ENCODE measurements at regions not wholly inside any gene's neighbourhood (a gene's known extent, or its start where the extent isn't known, plus 50 kb on each side); places are given as distances from the start of the nearest gene placed in this dataset.

- no peak for DNase-seq (ENCODE audit: low read depth)
- no peak overlapping the region for H3K4me3 ChIP-seq (ENCODE audit: low read depth, low read length)
- TF ChIP-seq CTCF (IDR thresholded peaks at IDR 0.05; ENCODE audit: insufficient read depth, low read length), result no peak
These were observed 940.0 kb upstream of the GRIA3 start for GRCh38 chrX:122244080-122244479.

DNA sequence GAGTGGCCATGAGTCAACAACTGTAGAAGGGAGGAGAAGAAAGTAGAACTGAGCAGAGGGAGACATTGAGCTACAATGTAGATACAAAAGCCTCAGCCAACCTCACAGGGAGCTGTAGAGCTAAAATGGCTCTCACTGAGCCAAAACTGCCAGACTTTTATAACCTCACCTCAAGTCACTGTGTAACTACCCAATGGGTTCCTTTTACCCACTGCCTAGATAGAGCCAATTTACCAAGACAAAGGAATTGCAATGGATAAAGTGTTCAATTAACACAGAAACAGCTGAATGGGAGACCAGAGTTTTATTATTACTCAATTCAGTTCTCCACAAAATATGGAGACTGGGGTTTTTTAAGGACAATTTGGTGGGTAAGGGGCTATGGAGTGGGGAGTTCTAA is 938.9 kb upstream of the GRIA3 start:
- no peak for TF ChIP-seq CTCF (IDR thresholded peaks at IDR 0.05; ENCODE audit: insufficient read depth, low read length)
- DNase-seq (ENCODE audit: low read depth), result no peak
- H3K4me3 ChIP-seq (ENCODE audit: low read depth, low read length), result no peak overlapping the region

DNA sequence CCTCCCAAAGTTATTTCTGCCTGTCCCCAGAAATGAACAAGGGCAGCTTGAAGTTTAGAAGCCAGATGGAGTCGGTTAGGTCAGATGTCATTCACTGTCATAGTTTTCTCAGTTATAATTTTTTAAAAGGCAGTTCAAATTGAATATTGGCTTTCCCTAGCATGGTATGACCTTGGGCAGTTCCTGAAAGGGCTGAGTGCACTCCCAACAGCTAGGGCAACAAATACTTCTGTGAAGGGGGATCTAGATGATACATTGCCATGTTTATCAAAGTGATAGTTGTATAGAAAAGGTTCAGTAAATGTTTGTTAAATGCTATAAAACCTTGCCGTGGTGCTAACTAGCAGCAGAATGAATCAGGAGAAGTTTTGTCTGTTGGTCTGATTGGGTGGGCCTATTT is 938.1 kb upstream of the GRIA3 start:
- DNase-seq (ENCODE audit: low read depth), result no peak
- TF ChIP-seq CTCF (IDR thresholded peaks at IDR 0.05; ENCODE audit: insufficient read depth, low read length), result no peak
- no peak overlapping the region for H3K4me3 ChIP-seq (ENCODE audit: low read depth, low read length)

- no peak for DNase-seq (ENCODE audit: low read depth)
- no peak overlapping the region for H3K4me3 ChIP-seq (ENCODE audit: low read depth, low read length)
- no peak for TF ChIP-seq CTCF (IDR thresholded peaks at IDR 0.05; ENCODE audit: insufficient read depth, low read length)
These were observed 937.1 kb upstream of the GRIA3 start for GRCh38 chrX:122246937-122247336.

DNA sequence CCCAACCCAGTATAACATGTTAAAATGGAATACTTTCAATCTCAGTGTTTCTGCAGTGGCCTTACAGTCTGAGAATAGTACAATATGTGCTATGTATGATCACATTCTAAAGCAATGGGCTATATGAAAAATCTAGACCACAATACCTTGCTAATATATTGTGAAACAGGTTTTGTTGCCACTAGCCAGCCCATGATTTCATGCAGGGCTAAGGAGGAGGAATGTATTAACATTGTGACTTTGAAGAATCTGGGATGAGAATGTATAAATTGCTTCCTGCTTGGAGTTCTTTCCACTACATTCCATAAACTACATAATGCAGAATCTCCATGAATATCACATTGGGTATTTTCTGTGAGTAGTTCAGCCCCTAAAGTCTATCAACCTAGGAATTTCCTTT is 935.4 kb upstream of the GRIA3 start:
- no peak for TF ChIP-seq CTCF (IDR thresholded peaks at IDR 0.05; ENCODE audit: insufficient read depth, low read length)
- H3K4me3 ChIP-seq (ENCODE audit: low read depth, low read length), result no peak overlapping the region
- DNase-seq (ENCODE audit: low read depth), result no peak

DNA sequence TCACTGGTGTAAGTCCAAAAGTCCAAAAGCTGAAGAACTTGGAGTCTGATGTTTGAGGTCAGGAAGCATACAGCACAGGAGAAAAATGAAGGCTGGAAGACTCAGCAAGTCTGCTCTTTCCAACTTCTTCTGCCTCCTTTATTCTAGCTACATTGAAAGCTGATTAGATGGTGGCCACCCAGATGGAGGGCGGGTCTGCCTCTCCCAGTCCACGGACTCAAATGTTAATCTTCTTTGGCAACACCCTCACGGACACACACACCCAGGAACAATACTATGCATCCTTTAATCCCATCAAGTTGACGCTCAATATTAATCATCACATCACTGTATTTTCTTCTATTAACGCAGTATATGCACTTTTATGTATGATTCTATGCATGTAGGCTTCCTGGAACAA is 931.6 kb upstream of the GRIA3 start:
- no peak overlapping the region for H3K4me3 ChIP-seq (ENCODE audit: low read depth, low read length)
- TF ChIP-seq CTCF (IDR thresholded peaks at IDR 0.05; ENCODE audit: insufficient read depth, low read length), result no peak
- DNase-seq (ENCODE audit: low read depth), result no peak

- no peak overlapping the region for H3K4me3 ChIP-seq (ENCODE audit: low read depth, low read length)
- no peak for DNase-seq (ENCODE audit: low read depth)
- TF ChIP-seq CTCF (IDR thresholded peaks at IDR 0.05; ENCODE audit: insufficient read depth, low read length), result no peak
These were observed 915.7 kb upstream of the GRIA3 start for GRCh38 chrX:122268353-122268752.

Measured in fibroblast of the aortic adventitia (primary cell).